Gastrocnemius medialis (tissue), 4 donors: ENCODE measurements at regions not wholly inside any gene's neighbourhood (a gene's known extent, or its start where the extent isn't known, plus 50 kb on each side); places are given as distances from the start of the nearest gene placed in this dataset.

Experiments
- POLR2A ChIP-seq, 2 donors: fragments of 450-650 bp; IDR thresholded peaks; one replicate each; pipeline ENCODE4 v1.6.1; 2017; ENCODE audit warnings: antibody characterized with exemption in 2 of 2, mild to moderate bottlenecking in 2 of 2, moderate library complexity in 2 of 2
- TF ChIP-seq, protein P1 (sequence below), 5 experiments: fragments of 450-650 bp in 3 of 5; fragments of 200-600 bp in 2 of 5; sonication (generic) in 2 of 5; IDR thresholded peaks in 4 of 5; conservative IDR thresholded peaks in 1 of 5; 1 replicate in 4 of 5; 2 replicates in 1 of 5; pipeline ENCODE4 v1.5.1; 2016 to 2019; ENCODE audit warnings: antibody characterized with exemption in 5 of 5, mild to moderate bottlenecking in 3 of 5, moderate library complexity in 3 of 5

DNA sequence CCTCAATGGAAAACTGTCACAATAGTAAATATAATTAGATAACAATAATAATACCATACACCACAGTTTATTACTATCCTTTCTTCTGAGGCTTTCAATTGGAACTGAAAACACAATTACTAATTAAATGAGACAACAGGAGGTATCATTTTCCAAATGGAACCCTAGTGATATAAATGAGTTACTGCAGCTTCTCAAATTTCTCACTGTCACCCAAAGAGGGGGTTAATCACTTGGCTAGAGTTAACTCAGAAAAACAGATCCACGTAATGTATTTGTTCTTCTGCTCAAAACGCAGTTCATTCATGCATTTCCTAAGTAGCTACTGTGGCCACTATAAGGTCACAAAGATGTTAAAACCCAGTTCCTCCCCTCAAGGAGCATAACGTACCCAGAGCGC, 120.9 kb upstream of the FOXN3 start:
- TF ChIP-seq, protein P1, sequence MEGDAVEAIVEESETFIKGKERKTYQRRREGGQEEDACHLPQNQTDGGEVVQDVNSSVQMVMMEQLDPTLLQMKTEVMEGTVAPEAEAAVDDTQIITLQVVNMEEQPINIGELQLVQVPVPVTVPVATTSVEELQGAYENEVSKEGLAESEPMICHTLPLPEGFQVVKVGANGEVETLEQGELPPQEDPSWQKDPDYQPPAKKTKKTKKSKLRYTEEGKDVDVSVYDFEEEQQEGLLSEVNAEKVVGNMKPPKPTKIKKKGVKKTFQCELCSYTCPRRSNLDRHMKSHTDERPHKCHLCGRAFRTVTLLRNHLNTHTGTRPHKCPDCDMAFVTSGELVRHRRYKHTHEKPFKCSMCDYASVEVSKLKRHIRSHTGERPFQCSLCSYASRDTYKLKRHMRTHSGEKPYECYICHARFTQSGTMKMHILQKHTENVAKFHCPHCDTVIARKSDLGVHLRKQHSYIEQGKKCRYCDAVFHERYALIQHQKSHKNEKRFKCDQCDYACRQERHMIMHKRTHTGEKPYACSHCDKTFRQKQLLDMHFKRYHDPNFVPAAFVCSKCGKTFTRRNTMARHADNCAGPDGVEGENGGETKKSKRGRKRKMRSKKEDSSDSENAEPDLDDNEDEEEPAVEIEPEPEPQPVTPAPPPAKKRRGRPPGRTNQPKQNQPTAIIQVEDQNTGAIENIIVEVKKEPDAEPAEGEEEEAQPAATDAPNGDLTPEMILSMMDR (IDR thresholded peaks at IDR 0.05 in 4 of 5, conservative IDR thresholded peaks at IDR 0.05 in 1 of 5) = no peak
- no peak for TF ChIP-seq POLR2A (IDR thresholded peaks at IDR 0.05)
